ENCODE measurements at regions not wholly inside any gene's neighbourhood (a gene's known extent, or its start where the extent isn't known, plus 50 kb on each side); places are given as distances from the start of the nearest gene placed in this dataset.

- TF ChIP-seq ZNF462 (CRISPR knock-in tag; IDR thresholded peaks at IDR 0.05) (no peak), EZH2 (IDR thresholded peaks at IDR 0.05; ENCODE audit: low read depth, unreplicated experiment) (no peak), REST (IDR thresholded peaks at IDR 0.05; ENCODE audit: unreplicated experiment) (no peak), EZH2phosphoT487 (IDR thresholded peaks at IDR 0.05; ENCODE audit: unreplicated experiment) (no peak), ETS1 (IDR thresholded peaks at IDR 0.05) (no peak), POLR2AphosphoS5 (IDR thresholded peaks at IDR 0.05; ENCODE audit: low read depth) (no peak), CREB1 (CRISPR knock-in tag; IDR thresholded peaks at IDR 0.05; ENCODE audit: low read depth) (no peak)
- TF ChIP-seq, protein P1, sequence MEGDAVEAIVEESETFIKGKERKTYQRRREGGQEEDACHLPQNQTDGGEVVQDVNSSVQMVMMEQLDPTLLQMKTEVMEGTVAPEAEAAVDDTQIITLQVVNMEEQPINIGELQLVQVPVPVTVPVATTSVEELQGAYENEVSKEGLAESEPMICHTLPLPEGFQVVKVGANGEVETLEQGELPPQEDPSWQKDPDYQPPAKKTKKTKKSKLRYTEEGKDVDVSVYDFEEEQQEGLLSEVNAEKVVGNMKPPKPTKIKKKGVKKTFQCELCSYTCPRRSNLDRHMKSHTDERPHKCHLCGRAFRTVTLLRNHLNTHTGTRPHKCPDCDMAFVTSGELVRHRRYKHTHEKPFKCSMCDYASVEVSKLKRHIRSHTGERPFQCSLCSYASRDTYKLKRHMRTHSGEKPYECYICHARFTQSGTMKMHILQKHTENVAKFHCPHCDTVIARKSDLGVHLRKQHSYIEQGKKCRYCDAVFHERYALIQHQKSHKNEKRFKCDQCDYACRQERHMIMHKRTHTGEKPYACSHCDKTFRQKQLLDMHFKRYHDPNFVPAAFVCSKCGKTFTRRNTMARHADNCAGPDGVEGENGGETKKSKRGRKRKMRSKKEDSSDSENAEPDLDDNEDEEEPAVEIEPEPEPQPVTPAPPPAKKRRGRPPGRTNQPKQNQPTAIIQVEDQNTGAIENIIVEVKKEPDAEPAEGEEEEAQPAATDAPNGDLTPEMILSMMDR (conservative IDR thresholded peaks at IDR 0.05; ENCODE audit: low read depth in 2 of 2), result no peak
Observed at GRCh38 chr4:83870328-83870950, 334.5 kb downstream of the GPAT3 start.

Measured in GM23338 (cell line).